ENCODE measurements at regions not wholly inside any gene's neighbourhood (a gene's known extent, or its start where the extent isn't known, plus 50 kb on each side); places are given as distances from the start of the nearest gene placed in this dataset.

DNA sequence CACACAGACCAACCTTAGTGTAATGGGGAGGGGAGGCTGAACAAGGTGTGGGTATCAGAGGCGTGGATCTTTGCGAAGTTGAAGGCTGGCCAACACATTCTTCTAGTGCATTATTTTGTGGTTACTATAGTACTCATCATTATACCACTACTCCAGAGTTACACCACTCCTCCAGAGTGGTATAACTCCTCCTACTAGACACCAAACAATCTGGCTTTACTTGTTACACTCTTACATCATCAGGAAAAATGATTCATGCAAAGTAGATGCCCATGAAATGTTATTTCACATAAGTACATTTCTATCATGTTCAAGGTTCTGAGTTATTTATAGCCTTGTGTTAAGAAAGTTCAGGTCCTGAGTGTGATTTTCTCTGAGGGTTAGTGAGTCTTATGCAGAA, 443.1 kb upstream of the OPRM1 start (continued):
- no peak for TF ChIP-seq TAF1 (IDR thresholded peaks at IDR 0.05; ENCODE audit: low read depth, low read length)
- TF ChIP-seq POLR2AphosphoS5 (IDR thresholded peaks at IDR 0.05; ENCODE audit: low read depth, low read length) = no peak
- no peak for TF ChIP-seq SP1 (IDR thresholded peaks at IDR 0.05; ENCODE audit: low read depth, low read length)
- no peak for TF ChIP-seq TBP (IDR thresholded peaks at IDR 0.05; ENCODE audit: low read depth, low read length)
- TF ChIP-seq MAFK (IDR thresholded peaks at IDR 0.05; ENCODE audit: low read depth, low read length) = no peak
- no peak for TF ChIP-seq ASH2L (IDR thresholded peaks at IDR 0.05; ENCODE audit: low read length)
- no peak for TF ChIP-seq BRCA1 (IDR thresholded peaks at IDR 0.05; ENCODE audit: low read depth, low read length)
- TF ChIP-seq CHD2 (IDR thresholded peaks at IDR 0.05; ENCODE audit: low read length) = no peak
- no peak for TF ChIP-seq BCL11A (IDR thresholded peaks at IDR 0.05; ENCODE audit: low read depth in 2 of 2, low read length in 2 of 2)
- TF ChIP-seq FOSL1 (IDR thresholded peaks at IDR 0.05; ENCODE audit: insufficient read depth, low read depth, low read length) = no peak
- TF ChIP-seq PHF8 (conservative IDR thresholded peaks at IDR 0.05; ENCODE audit: low read depth, low read length) = no peak
- no peak for TF ChIP-seq JUND (IDR thresholded peaks at IDR 0.05; ENCODE audit: low read length)
- TF ChIP-seq SP2 (IDR thresholded peaks at IDR 0.05; ENCODE audit: low read length) = no peak
- TF ChIP-seq SIX5 (IDR thresholded peaks at IDR 0.05; ENCODE audit: low read depth, low read length) = no peak
- TF ChIP-seq EGR1 (IDR thresholded peaks at IDR 0.05; ENCODE audit: borderline replicate concordance, low read depth, low read length) = no peak
- TF ChIP-seq, protein P1, sequence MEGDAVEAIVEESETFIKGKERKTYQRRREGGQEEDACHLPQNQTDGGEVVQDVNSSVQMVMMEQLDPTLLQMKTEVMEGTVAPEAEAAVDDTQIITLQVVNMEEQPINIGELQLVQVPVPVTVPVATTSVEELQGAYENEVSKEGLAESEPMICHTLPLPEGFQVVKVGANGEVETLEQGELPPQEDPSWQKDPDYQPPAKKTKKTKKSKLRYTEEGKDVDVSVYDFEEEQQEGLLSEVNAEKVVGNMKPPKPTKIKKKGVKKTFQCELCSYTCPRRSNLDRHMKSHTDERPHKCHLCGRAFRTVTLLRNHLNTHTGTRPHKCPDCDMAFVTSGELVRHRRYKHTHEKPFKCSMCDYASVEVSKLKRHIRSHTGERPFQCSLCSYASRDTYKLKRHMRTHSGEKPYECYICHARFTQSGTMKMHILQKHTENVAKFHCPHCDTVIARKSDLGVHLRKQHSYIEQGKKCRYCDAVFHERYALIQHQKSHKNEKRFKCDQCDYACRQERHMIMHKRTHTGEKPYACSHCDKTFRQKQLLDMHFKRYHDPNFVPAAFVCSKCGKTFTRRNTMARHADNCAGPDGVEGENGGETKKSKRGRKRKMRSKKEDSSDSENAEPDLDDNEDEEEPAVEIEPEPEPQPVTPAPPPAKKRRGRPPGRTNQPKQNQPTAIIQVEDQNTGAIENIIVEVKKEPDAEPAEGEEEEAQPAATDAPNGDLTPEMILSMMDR (IDR thresholded peaks at IDR 0.05; ENCODE audit: control extremely low read depth in 1 of 3, insufficient read depth in 1 of 3, low read depth in 1 of 3, low read length in 3 of 3) = no peak
- no peak for TF ChIP-seq SAP30 (IDR thresholded peaks at IDR 0.05; ENCODE audit: insufficient read depth, insufficient replicate concordance, low read length)
- TF ChIP-seq YY1 (IDR thresholded peaks at IDR 0.05; ENCODE audit: low read depth, low read length) = no peak
